ENCODE measurements at regions not wholly inside any gene's neighbourhood (a gene's known extent, or its start where the extent isn't known, plus 50 kb on each side); places are given as distances from the start of the nearest gene placed in this dataset.
"Not testable (repeated sequence)": the region's sequence is repeated elsewhere in the genome, so short reads cannot be mapped to it uniquely, and the experiment has no call there.

DNA sequence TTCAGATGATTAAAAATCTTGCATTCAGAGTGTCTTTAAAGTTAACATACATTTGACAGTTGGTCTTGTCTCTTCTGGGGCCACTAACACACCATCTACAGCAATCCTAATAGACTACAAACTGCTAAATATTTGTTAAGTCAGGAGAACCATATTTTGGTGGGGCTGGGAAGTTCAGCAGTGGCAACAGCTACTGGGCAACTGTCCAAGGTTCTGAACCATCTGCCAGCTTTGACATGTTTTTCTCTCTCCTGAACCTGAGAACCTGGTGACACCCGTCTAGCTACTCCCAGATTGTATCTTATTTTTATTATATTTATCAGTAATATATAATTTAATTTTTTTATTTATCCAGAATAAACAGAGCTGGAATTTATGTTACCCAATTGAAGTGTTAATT, 199.0 kb upstream of the DPYD start:
- DNase-seq (ENCODE audit: low read depth in 2 of 2): no peak

DNA sequence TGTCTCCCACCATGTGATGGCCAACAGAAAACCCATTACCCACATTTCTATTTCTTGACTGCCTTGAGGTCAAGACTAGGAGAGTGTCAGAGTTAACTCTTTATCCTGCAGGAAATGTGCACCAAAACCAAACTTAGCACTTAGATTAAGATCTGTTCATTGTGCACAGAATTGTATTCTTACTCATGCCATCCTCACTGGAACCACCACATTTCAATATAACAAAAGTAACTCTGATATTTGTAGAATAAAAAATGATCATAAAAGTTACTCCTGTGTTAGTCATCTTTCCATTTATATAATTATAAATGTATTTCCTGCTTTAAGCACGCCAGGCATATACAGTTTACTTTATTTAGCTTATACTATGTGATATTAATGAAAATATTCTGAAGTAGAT, 193.0 kb upstream of the DPYD start:
- no peak for DNase-seq (ENCODE audit: low read depth in 2 of 2)

DNA sequence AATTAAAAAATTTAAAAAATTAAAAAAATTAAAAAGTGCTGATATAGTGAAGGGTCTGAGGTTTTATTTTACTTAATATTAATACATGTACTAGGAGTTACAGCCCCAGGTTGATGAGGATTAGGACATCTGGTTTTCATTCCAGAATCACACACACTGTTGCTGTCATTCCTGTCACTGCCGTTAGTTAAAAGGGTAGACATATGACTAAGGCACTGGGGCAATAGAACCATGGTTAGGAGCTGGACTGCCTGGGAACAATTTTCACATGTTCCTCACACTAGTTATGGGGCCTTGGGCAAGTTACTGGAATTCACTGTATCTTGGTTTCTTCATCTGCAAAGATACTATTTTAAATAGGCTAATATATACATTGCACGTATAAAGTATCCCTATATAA, 191.8 kb upstream of the DPYD start:
- DNase-seq (ENCODE audit: low read depth in 2 of 2): no peak

DNA sequence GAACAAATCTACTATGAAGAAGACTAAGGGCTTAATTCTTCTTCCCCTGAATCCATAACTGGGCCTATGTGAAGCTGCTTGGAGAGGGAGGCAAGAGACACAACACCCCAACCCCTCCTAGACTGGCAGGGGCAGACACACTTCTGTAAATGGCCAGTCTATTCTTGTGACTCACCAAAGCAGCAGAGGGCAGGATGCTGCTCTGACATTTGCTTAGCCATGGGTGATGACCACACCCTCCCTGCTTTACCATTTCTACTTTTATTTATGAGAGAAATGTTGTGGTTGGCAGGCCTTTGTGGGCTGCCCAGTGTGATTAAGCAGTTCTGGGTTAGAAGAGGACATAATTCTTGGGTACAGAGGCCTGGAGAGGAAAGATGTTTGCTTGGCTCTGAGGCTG, 189.8 kb upstream of the DPYD start:
- DNase-seq (ENCODE audit: low read depth in 2 of 2): no peak

DNA sequence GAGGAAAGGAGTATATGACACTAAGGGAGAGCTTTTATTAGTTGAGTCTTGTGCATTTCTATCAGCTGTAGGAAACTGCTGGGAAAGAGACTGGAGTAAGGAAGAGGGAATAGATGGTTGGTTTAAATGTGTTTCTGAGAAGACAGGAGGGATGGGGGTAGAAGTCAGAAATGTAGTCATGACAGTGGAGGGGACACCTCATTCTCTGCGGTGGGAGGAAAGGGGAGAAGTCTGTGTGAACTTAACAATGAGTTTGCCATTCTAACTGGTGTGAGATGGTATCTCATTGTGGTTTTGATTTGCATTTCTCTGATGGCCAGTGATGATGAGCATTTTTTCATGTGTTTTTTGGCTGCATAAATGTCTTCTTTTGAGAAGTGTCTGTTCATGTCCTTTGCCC, 187.5 kb upstream of the DPYD start:
- not testable (repeated sequence) for DNase-seq (ENCODE audit: low read depth in 2 of 2)

DNA sequence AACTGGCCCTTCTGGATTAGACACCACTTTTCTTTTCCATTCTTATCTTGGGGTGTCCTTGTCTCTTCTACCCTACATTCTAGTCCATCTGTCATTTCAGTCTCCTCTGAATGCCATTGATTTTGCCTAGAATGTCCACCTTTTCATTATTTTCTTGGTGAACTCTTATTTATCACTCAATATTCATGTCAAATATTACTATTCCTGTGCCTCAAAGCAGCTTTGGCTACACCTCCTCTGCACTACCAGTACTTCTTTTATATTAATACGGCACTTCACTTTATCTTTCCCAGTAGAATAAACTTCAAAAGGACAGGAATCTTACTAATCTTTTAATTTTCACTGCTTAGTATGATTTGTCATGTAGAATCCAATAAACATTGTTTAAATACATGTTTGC, 186.4 kb upstream of the DPYD start:
- DNase-seq (ENCODE audit: low read depth in 2 of 2): no peak

DNA sequence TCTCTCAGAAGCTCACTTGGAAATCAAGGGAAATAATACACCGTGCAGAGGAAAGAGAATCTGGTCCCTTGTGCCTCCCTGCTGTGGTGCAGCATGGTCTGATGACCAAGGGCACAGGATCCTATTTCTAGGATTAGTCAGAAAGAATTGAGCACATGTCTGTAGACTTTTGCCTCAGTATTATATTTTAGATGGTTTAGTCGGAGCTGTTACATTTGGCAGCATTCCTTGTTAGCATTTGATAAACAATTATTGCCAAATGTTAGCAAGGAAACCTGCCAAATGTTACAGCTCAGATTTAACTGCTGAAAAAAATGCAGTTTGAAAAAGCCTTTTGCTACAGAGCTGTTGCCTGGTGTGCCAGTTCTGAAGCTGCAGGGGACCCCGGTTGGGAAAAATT, 183.5 kb upstream of the DPYD start:
- DNase-seq (ENCODE audit: low read depth in 2 of 2): no peak

DNA sequence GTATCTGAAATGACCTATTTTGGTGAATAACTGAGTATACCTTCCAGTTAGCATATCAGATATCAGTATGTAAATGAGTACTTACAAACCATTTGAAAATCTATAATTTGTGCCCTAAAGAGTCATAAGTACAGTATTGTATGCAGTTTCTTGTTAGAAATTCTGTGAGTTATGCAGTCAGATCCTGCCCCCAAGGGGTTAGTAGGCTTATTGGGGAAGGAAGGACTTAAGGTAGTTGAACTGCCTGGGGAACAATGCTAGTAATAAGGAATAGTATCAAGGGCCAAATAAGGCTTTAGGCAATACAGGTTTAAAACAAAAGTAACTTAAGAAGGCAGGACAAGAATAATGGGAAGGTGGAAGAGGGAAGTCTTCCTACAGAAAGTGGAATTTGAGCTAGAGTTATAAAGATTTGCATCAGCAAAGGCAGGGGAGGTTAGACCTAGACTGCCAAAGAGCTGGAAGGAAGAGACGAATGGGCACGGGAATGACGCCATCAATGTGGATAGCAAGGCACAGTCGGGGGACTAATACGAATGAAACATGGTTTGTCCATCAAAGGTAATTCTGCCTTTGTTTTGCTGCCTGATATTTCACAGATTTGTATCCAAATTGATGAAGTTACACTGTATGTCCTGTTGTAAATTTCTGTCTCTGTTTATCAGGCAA, 182.9 kb upstream of the DPYD start:
- DNase-seq (ENCODE audit: low read depth in 2 of 2): no peak

DNA sequence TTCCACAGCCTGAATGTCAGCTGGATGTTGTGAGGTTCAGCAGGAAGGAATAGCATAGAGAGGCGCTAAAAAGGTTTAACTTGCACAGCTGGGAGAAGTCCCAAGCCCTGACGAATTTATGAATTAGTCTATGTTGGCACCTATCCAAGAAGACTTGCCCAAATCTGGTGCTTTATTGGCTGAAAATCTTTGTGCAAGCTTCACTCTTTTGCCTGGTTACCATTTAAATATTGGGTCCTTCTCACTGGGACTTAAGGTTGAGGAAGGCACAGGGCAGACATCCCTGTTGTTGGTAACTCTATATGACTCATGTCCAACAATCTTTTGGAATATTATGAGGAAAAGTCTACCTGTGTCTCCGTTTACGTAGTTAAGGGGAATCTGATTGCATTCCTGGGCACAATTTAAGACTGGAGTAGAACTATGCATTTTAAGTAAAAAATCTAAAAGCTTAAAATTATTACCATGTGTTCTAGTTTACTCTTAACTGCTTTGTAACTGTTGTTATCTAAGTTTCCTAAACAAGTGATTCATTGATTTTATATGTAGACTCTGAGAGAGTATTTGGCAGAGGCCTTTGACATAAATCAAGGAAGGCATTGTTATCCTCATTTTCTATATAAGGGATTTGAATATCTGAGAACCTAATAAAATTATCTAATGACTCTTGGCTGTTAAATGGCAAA, 181.7 kb upstream of the DPYD start:
- no peak for DNase-seq (ENCODE audit: low read depth in 2 of 2)

DNA sequence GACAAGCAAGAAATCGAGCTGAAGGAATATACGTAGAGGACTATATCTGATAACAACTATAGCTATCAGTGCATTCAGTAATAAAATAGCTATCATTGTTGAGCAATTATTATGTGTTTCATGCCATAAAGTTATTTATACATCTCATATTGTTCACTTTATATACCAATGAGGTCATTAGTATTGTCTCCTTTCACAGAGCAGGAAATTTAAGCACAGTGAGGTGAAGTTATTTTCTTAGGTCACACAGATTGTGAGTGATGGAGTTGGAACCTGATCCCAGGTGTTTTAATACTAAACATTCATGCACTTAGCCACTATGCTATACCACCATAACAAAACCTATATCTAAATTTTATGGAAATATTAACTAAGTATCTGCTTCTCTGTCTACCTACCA, 180.5 kb upstream of the DPYD start:
- DNase-seq (ENCODE audit: low read depth in 2 of 2): no peak

DNA sequence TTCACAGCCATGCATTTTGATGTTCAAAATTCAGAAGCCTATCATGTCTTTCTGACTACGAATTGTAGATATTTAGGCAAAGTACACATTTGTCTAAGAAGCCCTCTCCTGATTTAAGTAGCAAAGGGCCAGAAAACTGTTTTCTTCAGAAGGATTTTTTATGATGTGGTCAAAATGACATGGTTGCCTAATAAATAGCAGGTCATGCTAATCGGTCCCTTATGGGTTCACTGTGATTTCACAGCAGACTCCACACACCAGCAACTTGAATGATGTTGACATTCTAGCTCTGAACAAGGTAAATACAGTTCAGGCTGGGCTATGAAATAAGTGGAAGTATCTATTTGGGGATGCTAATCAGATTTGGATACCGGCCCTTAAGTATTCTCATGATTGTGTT, 178.7 kb upstream of the DPYD start:
- DNase-seq (ENCODE audit: low read depth in 2 of 2): no peak

DNA sequence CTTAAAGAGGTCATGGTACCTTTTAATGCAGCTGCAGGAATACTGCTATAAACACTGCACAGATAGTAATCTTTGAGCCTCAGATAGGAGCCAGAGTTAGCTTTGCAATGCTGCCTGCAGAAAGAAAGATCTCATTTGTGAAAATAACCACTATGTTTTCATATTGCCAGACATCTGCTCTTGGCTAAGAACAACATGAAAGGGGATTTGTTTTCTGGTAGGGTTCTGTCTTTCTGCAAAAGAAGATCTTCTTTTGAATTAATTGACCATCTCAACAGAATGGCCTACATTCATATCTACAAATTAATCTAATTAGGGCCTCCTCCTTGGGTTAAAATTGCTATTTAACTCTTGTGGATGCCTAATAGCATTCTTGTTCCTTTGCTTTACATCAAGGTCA, 177.6 kb upstream of the DPYD start:
- no peak for DNase-seq (ENCODE audit: low read depth in 2 of 2)

DNA sequence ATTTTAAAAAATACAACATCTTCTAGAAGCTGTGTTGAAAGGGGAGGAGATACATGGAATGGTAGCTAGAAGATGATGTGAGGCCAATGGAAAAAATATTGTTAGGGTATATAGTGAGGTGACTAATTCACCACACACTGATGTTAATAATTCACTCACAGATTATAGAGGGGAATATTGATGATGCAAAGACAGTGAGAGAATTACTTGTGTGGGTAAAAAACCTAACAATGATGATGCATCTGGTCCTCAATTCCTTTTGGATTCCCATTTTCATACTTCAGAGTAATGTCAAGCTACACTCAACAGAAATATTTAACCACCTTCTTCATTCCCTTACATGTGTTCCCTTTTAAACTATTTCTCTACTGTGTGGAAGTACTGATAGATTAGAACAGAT, 169.5 kb upstream of the DPYD start:
- DNase-seq (ENCODE audit: low read depth in 2 of 2): no peak

DNA sequence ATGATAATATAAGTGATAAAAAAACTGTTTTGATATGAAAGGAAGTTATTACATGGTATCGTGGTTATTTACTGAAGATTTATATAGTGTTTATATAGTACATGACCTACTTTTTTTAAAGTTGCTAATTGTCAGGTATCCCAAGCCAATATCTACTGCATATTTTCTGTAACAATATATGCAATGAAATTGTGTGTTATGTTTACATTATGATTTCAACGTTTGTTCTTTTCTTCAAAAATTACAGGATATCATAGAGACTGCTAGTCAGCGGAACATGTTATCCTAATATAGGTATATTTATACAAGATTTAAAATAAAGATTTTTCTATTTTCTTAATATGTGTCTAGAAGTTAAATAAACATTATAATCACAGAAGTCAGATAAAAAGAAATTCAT, 167.5 kb upstream of the DPYD start:
- no peak for DNase-seq (ENCODE audit: low read depth in 2 of 2)

DNA sequence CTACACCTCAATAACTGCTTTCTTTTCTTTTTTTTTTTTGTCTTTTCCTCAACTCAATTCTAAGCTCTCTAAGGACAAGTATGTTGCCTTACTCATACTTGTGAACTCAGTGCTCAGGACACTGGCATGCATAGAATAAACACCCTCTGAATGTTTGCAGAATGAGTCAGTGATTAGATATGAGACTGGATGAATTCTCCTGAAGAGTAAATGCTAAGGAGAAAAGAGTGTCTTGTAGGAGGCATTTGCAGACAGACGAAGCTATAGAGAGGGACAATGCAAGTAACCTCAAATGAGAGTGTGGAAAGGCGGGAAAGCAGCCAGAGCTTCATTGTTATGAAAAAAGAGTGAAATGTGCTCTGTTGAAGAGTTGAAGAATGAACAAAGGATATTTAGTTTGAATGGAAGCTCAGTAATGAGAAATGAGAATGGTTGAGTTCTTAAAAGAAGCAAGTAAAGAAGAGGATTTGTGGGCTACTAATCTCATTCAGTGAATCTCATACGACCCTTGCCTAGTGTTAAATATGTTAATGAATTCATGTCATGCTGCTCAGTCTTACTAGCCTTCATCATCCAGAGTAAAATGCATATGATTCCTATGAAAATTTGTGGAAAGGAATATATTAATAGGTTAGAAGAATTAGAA, 166.1 kb upstream of the DPYD start:
- DNase-seq (ENCODE audit: low read depth in 2 of 2): no peak

DNA sequence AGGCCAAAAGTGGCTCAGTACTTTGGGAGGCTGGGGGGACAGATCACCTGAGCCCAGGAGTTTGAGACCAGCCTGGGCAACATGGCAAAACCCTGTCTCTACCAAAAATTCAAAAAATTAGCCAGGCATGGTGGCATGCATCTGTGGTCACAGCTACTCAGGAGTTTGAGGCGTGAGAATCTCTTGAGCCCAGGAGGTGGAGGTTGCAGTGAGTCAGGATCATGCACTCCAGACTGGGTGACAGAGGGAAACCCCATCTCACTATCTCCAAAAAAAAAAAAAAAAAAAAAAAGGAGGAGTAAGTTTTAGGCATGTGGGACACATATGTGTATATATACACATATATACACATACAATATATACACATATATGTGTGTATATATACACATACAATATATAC, 165.3 kb upstream of the DPYD start:
- DNase-seq (ENCODE audit: low read depth in 2 of 2): no peak

DNA sequence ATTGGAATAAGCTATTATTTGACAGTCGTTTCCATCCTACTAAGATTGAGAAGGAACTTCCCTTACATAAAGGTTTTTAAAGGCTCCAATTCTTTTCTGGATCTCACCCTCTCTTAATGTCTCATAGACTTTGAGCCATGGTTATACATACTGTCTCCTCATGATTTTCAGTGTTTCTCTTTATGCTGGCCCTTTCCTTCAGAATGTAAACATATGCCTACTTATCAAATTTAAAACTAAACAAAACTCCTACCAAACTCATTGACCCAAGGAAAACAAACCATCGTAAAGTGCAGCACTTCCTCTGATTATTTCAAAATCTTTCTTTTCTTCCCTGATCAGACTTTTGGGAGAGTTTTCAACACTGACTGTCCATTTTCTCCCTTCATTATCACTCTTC, 163.4 kb upstream of the DPYD start:
- no peak for DNase-seq (ENCODE audit: low read depth in 2 of 2)

DNA sequence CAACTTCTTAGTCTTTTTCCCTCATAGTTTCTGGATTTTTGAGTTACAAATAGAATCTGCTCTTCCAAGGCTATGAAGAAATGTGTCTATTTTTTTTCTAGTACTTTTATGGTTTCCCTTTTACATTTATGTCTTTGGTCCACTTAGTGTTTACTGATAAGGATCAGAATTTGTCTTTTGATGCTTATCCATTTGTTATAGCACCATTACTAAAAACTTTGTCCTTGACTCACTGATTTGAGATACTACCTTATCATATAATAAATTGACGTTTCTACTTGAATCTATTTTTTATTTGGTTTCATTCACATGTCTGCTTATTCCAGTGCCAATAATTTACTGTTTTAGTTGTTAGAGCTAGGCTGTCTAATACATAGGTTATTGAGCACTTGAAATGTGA, 161.1 kb upstream of the DPYD start:
- no peak for DNase-seq (ENCODE audit: low read depth in 2 of 2)

DNA sequence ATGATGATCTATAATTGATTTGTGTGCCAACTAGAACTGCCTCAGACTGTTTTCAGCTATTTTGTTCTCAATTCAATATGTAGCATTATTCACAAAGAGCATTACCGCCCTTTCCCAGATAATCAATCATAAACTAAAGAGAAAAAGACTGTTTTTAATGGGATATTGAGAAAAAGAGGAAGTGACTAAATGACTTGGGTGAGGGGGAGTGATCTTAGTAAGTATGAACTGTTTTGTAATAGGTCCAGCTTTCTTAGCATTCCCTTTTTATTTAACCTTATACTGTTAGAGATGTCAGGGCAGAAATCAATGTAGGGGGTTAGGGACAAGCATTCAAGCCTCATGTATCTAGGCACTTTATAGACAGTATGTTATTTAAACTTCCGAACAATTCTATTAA, 157.8 kb upstream of the DPYD start:
- DNase-seq (ENCODE audit: low read depth in 2 of 2): no peak

DNA sequence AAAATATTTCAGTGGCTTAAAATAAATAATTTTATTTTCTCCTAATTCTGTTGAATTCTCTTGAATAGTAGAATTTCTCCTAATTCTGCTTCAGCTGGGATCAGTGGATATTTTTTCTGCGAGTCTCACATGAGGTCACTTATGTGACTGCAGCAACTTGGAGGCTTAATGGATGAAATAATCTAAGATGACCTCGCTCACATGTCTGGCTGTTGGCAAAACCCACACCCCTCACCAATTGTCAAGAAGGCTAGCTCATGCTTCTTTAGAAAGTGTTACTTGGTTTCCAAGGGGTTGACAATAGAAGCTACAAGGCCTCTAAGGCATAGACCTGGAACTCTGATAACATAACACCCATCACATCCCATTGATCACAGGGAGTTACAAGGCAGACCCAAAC, 156.9 kb upstream of the DPYD start:
- DNase-seq (ENCODE audit: low read depth in 2 of 2): no peak

DNA sequence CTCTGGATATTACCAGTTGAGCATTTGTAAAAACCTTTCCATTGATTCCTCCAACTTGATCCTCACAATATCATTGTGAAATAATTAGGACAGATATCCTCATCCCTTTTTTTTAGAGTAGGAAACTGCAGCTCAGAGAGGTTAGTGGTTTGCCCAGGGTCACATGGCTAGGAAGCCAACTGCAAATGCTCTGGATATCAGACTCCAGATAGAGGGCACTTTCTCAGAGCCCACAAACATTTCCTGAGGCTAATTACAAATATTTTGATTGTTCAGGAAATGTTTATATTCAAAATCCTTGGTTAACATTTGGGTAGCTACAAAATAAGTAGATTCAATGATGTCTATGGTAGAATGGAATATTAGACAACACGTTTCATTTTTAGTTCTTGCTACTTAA, 154.8 kb upstream of the DPYD start:
- DNase-seq (ENCODE audit: low read depth in 2 of 2): no peak

DNA sequence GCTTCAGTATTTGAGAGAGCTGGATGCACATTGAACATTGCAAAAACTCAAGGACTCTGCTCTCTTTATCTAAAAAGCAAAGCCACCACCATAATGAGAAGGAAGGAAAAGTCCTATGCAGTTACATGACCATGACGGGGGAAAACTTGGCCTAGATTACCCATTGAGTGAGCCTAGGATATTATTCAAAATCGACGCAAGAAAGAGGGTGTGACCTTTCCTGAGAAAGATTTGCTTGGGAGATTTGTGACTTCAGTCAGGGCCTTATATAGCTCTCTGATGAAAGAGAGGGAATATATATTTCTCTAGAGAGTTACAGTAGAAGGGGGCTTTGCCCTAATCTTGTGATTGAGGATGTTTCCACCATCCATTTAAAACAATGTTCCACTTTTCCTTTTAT, 153.0 kb upstream of the DPYD start:
- no peak for DNase-seq (ENCODE audit: low read depth in 2 of 2)

DNA sequence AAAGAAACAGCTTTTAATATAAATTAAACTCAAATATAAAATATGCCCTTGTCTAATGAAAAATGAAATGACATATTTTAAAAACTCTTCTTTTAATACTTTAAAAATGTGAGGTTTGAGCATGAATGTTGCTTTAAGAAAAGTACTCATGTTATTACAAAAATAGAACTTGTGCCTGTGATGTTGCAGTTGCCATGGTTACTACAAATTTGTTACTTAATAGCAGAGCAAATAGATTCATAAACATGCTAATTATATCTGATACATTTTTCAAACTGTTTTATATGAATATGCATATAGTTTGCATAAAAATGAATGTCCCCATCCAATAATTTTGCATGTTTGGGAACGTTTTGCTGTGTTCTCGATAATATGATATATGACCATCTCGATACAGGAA, 152.3 kb upstream of the DPYD start:
- no peak for DNase-seq (ENCODE audit: low read depth in 2 of 2)

DNA sequence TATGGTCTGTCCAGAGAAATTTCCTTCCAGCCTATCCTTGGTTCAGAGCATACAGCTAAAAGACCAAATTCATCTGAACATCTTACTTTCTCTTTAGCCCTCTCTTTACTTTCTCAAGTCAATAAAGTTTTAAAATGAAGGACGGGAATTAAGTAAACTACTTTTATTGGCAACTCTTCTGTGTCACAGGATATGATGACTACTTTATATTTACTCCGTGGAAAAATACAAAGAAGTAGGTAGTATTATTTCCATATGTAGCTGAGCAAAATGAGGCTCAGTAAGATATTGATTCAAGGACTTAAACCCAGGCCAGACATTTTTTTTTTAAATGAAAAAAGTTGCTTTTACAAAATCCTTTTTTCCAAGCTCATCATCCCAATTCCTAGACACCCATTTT, 151.2 kb upstream of the DPYD start:
- DNase-seq (ENCODE audit: low read depth in 2 of 2): no peak
